ENCODE measurements at regions not wholly inside any gene's neighbourhood (a gene's known extent, or its start where the extent isn't known, plus 50 kb on each side); places are given as distances from the start of the nearest gene placed in this dataset.

DNA sequence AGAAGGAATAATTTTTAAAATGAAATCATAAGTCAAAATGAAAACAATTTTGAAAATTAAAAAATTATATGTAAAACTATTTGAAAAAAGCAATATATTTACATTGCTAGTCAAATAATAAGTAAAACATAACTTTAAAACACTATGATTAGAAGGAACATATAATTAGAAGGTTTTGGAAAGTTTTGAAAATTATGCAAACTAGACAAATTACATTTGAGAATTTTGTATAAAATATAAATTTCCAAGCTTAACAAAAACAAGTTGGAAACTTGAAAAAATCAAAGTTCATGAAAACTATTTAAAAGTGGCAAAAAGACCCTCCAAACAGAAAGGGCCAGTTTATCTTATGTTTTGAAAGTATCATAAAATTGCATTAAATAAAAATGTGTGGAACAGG is 67.6 kb upstream of the TLL1 start:
- TF ChIP-seq POLR2AphosphoS5 (IDR thresholded peaks at IDR 0.05; ENCODE audit: low read depth, low read length) (no peak), TAF1 (IDR thresholded peaks at IDR 0.05; ENCODE audit: borderline replicate concordance, insufficient read depth, low read length) (no peak), SIN3A (IDR thresholded peaks at IDR 0.05; ENCODE audit: borderline replicate concordance, insufficient read depth, low read length) (no peak), FOXP2 (optimal IDR thresholded peaks at IDR 0.05; ENCODE audit: borderline replicate concordance, extremely low read depth, extremely low read length, insufficient read depth) (no peak)
- TF ChIP-seq, protein P1, sequence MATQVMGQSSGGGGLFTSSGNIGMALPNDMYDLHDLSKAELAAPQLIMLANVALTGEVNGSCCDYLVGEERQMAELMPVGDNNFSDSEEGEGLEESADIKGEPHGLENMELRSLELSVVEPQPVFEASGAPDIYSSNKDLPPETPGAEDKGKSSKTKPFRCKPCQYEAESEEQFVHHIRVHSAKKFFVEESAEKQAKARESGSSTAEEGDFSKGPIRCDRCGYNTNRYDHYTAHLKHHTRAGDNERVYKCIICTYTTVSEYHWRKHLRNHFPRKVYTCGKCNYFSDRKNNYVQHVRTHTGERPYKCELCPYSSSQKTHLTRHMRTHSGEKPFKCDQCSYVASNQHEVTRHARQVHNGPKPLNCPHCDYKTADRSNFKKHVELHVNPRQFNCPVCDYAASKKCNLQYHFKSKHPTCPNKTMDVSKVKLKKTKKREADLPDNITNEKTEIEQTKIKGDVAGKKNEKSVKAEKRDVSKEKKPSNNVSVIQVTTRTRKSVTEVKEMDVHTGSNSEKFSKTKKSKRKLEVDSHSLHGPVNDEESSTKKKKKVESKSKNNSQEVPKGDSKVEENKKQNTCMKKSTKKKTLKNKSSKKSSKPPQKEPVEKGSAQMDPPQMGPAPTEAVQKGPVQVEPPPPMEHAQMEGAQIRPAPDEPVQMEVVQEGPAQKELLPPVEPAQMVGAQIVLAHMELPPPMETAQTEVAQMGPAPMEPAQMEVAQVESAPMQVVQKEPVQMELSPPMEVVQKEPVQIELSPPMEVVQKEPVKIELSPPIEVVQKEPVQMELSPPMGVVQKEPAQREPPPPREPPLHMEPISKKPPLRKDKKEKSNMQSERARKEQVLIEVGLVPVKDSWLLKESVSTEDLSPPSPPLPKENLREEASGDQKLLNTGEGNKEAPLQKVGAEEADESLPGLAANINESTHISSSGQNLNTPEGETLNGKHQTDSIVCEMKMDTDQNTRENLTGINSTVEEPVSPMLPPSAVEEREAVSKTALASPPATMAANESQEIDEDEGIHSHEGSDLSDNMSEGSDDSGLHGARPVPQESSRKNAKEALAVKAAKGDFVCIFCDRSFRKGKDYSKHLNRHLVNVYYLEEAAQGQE (IDR thresholded peaks at IDR 0.05; ENCODE audit: insufficient read depth in 1 of 2, low read depth in 2 of 2, low read length in 2 of 2), result no peak

Measured in PFSK-1 (cell line).